ENCODE measurements at regions not wholly inside any gene's neighbourhood (a gene's known extent, or its start where the extent isn't known, plus 50 kb on each side); places are given as distances from the start of the nearest gene placed in this dataset.

DNA sequence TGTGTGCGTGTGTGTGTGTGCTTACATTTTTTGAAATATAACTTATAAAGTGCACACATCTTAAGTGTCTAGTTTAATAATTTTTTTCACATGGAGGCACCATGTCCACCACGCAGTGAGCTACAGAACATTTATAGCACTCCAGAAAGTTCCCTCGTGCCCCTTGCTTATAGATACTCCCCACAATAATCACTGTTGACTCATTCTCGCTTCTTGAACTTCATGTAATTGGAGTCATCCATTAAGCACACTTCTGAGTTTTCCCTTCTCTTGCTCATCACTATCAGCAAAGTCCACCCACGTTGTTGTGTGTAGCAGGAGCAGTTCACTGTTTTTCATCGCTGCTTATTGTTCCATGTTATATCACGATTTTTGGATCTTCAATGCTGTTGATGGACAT lies 78.4 kb upstream of the DISP3 start:
- Histone ChIP-seq H2AFZ (ENCODE audit: low read length) (no peak overlapping the region), H3K36me3 (ENCODE audit: insufficient read depth, low read length) (no peaks in the 10 kb centered on the region), H3K4me2 (ENCODE audit: insufficient read depth, low read length) (no peak overlapping the region), H3K9me3 (ENCODE audit: low read depth, low read length) (no peaks in the 10 kb centered on the region), H3K4me3 (ENCODE audit: insufficient read depth, low read length) (no peak overlapping the region), H3K79me2 (ENCODE audit: insufficient read depth, low read length) (no peaks in the 10 kb centered on the region), H3K4me1 (ENCODE audit: insufficient read depth, low read length) (no peaks in the 10 kb centered on the region), H4K20me1 (ENCODE audit: insufficient read depth, low read length) (no peaks in the 10 kb centered on the region), H3K27me3 (ENCODE audit: insufficient read depth, low read length) (peaks cover 4% of the 10 kb centered on the region), H3K27ac (ENCODE audit: low read depth, low read length) (no peak overlapping the region)
- TF ChIP-seq, protein P1, sequence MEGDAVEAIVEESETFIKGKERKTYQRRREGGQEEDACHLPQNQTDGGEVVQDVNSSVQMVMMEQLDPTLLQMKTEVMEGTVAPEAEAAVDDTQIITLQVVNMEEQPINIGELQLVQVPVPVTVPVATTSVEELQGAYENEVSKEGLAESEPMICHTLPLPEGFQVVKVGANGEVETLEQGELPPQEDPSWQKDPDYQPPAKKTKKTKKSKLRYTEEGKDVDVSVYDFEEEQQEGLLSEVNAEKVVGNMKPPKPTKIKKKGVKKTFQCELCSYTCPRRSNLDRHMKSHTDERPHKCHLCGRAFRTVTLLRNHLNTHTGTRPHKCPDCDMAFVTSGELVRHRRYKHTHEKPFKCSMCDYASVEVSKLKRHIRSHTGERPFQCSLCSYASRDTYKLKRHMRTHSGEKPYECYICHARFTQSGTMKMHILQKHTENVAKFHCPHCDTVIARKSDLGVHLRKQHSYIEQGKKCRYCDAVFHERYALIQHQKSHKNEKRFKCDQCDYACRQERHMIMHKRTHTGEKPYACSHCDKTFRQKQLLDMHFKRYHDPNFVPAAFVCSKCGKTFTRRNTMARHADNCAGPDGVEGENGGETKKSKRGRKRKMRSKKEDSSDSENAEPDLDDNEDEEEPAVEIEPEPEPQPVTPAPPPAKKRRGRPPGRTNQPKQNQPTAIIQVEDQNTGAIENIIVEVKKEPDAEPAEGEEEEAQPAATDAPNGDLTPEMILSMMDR (IDR thresholded peaks at IDR 0.05; ENCODE audit: extremely low read depth, low read depth, low read length): no peak
- no peak for DNase-seq (ENCODE audit: insufficient read length, low spot score, missing footprints)

DNA sequence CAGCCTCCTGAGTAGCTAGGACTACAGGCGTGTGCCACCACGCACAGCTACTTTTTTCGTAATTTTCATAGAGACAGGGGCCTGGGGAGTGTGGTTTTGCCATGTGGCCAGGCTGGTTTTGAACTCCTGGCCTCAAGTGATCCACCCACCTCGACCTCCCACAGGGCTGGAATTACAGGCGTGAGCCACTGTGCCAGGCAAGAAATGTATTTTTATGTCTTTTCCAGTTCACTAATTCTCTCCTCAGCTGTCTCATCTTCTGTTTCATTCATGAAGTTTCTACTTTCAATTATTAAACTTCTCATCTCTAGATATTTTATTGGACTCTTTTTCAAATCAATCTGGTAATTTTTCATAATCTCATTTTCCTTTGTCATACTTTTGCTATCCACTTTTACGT lies 72.1 kb upstream of the DISP3 start:
- Histone ChIP-seq H3K36me3 (ENCODE audit: insufficient read depth, low read length) (no peaks in the 10 kb centered on the region), H4K20me1 (ENCODE audit: insufficient read depth, low read length) (no peaks in the 10 kb centered on the region), H3K4me2 (ENCODE audit: insufficient read depth, low read length) (no peak overlapping the region), H3K27ac (ENCODE audit: low read depth, low read length) (no peak overlapping the region), H3K27me3 (ENCODE audit: insufficient read depth, low read length) (no peaks in the 10 kb centered on the region), H3K9me3 (ENCODE audit: low read depth, low read length) (no peaks in the 10 kb centered on the region), H3K4me1 (ENCODE audit: insufficient read depth, low read length) (no peaks in the 10 kb centered on the region), H3K79me2 (ENCODE audit: insufficient read depth, low read length) (no peaks in the 10 kb centered on the region), H2AFZ (ENCODE audit: low read length) (no peak overlapping the region), H3K4me3 (ENCODE audit: insufficient read depth, low read length) (no peak overlapping the region)
- DNase-seq (ENCODE audit: insufficient read length, low spot score, missing footprints): no peak
- TF ChIP-seq, protein P1 (IDR thresholded peaks at IDR 0.05; ENCODE audit: extremely low read depth, low read depth, low read length): no peak

DNA sequence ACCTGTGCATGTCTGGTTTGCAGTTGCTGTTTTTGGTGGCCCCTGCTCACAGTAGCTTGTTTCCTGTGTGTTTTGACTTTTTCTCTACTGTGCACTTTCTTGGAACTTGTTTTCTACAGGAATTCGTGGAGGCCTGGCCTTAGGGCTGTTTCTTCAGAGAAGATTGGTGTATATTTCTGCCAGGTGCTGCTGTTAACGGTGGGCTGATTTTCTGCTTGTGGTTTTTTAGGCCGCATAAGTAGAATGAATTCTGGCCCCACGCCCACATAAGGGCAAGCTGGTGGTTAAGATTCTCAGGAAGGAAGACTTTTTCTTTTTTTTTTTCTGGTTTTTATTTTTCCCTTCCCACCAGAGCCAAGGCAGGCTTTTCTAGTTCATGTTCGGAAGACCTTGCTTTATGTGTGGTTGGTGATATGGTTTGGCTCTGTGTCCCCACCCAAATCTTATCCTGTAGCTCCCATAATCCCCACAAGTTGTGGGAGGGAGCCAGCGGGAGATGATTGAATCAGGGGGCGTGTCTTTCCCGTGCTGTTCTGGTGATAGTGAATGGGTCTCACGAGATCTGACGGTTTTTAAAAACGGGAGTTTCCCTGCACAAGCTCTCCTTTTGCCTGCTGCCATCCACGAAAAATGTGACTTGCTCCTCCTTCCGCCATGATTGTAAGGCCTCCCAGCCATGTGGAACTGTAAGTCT lies 71.5 kb upstream of the DISP3 start:
- Histone ChIP-seq H2AFZ (ENCODE audit: low read length) (no peak overlapping the region), H3K4me3 (ENCODE audit: insufficient read depth, low read length) (no peak overlapping the region), H3K36me3 (ENCODE audit: insufficient read depth, low read length) (no peaks in the 10 kb centered on the region), H3K27me3 (ENCODE audit: insufficient read depth, low read length) (no peaks in the 10 kb centered on the region), H3K4me2 (ENCODE audit: insufficient read depth, low read length) (no peak overlapping the region), H3K9me3 (ENCODE audit: low read depth, low read length) (no peaks in the 10 kb centered on the region), H3K4me1 (ENCODE audit: insufficient read depth, low read length) (no peaks in the 10 kb centered on the region), H3K27ac (ENCODE audit: low read depth, low read length) (no peak overlapping the region), H4K20me1 (ENCODE audit: insufficient read depth, low read length) (no peaks in the 10 kb centered on the region), H3K79me2 (ENCODE audit: insufficient read depth, low read length) (no peaks in the 10 kb centered on the region)
- DNase-seq (ENCODE audit: insufficient read length, low spot score, missing footprints): no peak
- TF ChIP-seq, protein P1 (IDR thresholded peaks at IDR 0.05; ENCODE audit: extremely low read depth, low read depth, low read length): no peak

- DNase-seq (ENCODE audit: insufficient read length, low spot score, missing footprints): no peak
- Histone ChIP-seq H3K4me1 (ENCODE audit: insufficient read depth, low read length) (no peaks in the 10 kb centered on the region), H3K27ac (ENCODE audit: low read depth, low read length) (no peak overlapping the region), H3K9me3 (ENCODE audit: low read depth, low read length) (no peaks in the 10 kb centered on the region), H3K79me2 (ENCODE audit: insufficient read depth, low read length) (no peaks in the 10 kb centered on the region), H3K36me3 (ENCODE audit: insufficient read depth, low read length) (no peaks in the 10 kb centered on the region), H2AFZ (ENCODE audit: low read length) (no peak overlapping the region), H3K4me2 (ENCODE audit: insufficient read depth, low read length) (no peak overlapping the region), H3K4me3 (ENCODE audit: insufficient read depth, low read length) (no peak overlapping the region), H3K27me3 (ENCODE audit: insufficient read depth, low read length) (no peaks in the 10 kb centered on the region), H4K20me1 (ENCODE audit: insufficient read depth, low read length) (no peaks in the 10 kb centered on the region)
- TF ChIP-seq, protein P1 (IDR thresholded peaks at IDR 0.05; ENCODE audit: extremely low read depth, low read depth, low read length): no peak
Observed at GRCh38 chr1:11412141-11412540, 66.8 kb upstream of the DISP3 start.
